ENCODE measurements at regions not wholly inside any gene's neighbourhood (a gene's known extent, or its start where the extent isn't known, plus 50 kb on each side); places are given as distances from the start of the nearest gene placed in this dataset.

- no peak for TF ChIP-seq CTCF (conservative IDR thresholded peaks at IDR 0.05)
- TF ChIP-seq ZFX (IDR thresholded peaks at IDR 0.05), result no peak
Observed at GRCh38 chr3:5980475-5980874, 793.0 kb downstream of the EDEM1 start.
